ENCODE measurements at regions not wholly inside any gene's neighbourhood (a gene's known extent, or its start where the extent isn't known, plus 50 kb on each side); places are given as distances from the start of the nearest gene placed in this dataset.

GRCh38 chr3:69541711-69542088 is 155.8 kb upstream of the FRMD4B start:
- intact Hi-C loops (cut with micrococcal nuclease) = no loop called here
- 12% methylated on average over 11 of the region's 28 CpGs for WGBS (ENCODE audit: insufficient coverage, low coverage, missing lambda C conversion rate)
- Histone ChIP-seq H3K27me3 (ENCODE audit: control insufficient read depth in 2 of 2, insufficient read depth in 2 of 2, low read length in 2 of 2) (peaks cover 2 to 21% of the 10 kb centered on the region in 2 experiments; a peak in 2 of 5 replicates), H3K9me3 (replicated peaks; ENCODE audit: control insufficient read depth, insufficient read depth, low read depth, low read length) (no peaks in the 10 kb centered on the region), H3K36me3 (ENCODE audit: control insufficient read depth, insufficient read depth, low read length) (no peaks in the 10 kb centered on the region), H3K4me3 (no peak overlapping the region), H3K9me1 (ENCODE audit: control insufficient read depth, insufficient read depth, low read length) (no peaks in the 10 kb centered on the region), H3K4me2 (ENCODE audit: insufficient read depth, low read length) (no peak overlapping the region), H3K27ac (ENCODE audit: extremely low read depth, low read depth, low read length) (no peak overlapping the region), H3K9ac (ENCODE audit: insufficient read depth in 1 of 2, low read depth in 2 of 2, low read length in 2 of 2) (no peak overlapping the region), H4K20me1 (replicated peaks; ENCODE audit: control insufficient read depth, insufficient read depth, low read length) (no peaks in the 10 kb centered on the region), H3K79me2 (ENCODE audit: control insufficient read depth, insufficient read depth, low read length) (no peaks in the 10 kb centered on the region), H3K4me1 (replicated peaks in 1 of 2; ENCODE audit: control insufficient read depth in 2 of 2, insufficient read depth in 2 of 2, low read length in 2 of 2) (peaks cover 0 to 6% of the 10 kb centered on the region in 2 experiments; a peak in 1 of 5 replicates), H2AFZ (ENCODE audit: low read depth, low read length) (no peak overlapping the region)
- ATAC-seq = no peak
- CTCF ChIA-PET (ENCODE audit: low intra/inter-chr PET ratio) = no interaction called here
- no peak for TF ChIP-seq NR1H2 (CRISPR knock-in tag; IDR thresholded peaks at IDR 0.05)
- no peak for TF ChIP-seq EGR1 (conservative IDR thresholded peaks at IDR 0.05)
- no peak for TF ChIP-seq ETV6 (IDR thresholded peaks at IDR 0.05; ENCODE audit: borderline replicate concordance in 1 of 2, low read depth in 2 of 2, low read length in 1 of 2)
- no peak for TF ChIP-seq ETV6 (CRISPR knock-in tag; IDR thresholded peaks at IDR 0.05; ENCODE audit: borderline replicate concordance)
- no peak for TF ChIP-seq ZBTB17 (CRISPR knock-in tag; IDR thresholded peaks at IDR 0.05)
- no peak for TF ChIP-seq ZNF780A (CRISPR knock-in tag; IDR thresholded peaks at IDR 0.05)
- no peak for DNase-seq (ENCODE audit: extremely low read depth in 1 of 4, low spot score in 3 of 4)
- no peak for FAIRE-seq
- POLR2A ChIA-PET = no interaction called here
- in situ Hi-C loops (cut with MboI) = no loop called here
- no TSS peak for BruUV-seq (replicated peaks)
